Activated effector memory CD4-positive, alpha-beta T cell treated with anti-CD3 and anti-CD28 coated beads, Interleukin-2, amount 50 U/mL, for 16 hours (primary cell): ENCODE measurements at regions not wholly inside any gene's neighbourhood (a gene's known extent, or its start where the extent isn't known, plus 50 kb on each side); places are given as distances from the start of the nearest gene placed in this dataset.
"Not testable (repeated sequence)": the region's sequence is repeated elsewhere in the genome, so short reads cannot be mapped to it uniquely, and the experiment has no call there.

Source experiments
- DNase-seq: peaks from one replicate; pipeline ENCODE4 v3.0.0-alpha.2; 2020

DNA sequence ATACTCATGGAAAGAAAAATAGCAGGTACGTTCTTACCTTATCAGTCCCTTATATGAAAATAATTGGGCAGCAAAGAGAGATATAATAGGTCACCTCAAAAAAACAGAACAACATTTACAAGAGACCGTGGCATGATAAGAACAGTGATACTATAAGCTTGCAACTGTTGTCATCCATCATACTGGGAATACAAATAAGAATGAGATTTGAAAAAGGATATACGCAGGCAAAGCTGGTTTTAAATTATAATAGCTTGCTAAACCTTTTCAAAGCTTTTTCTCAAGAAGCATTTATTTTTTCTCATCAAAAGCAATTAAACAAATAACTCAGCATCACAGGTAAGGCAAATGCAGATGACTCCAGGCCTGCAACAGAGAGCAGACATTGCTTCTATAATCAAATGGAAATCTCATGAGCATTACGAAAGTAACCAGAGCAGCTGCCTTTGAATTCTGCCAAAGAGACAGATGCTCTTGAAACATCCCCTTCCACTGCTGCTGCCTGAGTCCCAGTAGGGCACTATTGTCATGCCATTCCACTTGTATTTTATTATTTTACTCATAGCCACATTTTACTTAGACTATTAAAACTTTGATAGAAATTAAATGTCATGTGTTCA, 620.6 kb upstream of the GNPDA2 start:
- no peak for DNase-seq

DNA sequence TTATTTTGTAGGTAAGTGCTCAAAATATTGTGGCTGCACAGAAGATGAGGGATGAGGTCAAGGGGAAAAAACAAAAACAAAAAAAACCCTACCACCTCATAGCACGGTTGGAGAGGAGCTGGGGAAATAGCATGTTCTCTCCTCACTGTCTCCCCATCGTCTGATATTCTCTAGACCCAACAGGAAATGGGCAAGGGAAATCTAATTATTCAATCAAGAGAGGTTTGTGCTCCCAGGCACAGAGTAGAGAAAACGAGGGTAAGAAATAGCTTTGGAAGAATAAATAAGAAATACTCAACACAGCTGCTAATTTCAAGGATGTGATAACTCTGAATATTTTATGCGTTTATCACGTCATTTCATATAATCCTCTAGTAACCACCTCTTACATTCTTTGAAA, 619.2 kb upstream of the GNPDA2 start:
- DNase-seq: no peak

- no peak for DNase-seq
These were observed 605.4 kb upstream of the GNPDA2 start for GRCh38 chr4:45331802-45332201.

- no peak for DNase-seq
These were observed 601.2 kb upstream of the GNPDA2 start for GRCh38 chr4:45327544-45327943.

GRCh38 chr4:45324455-45325417, 598.4 kb upstream of the GNPDA2 start:
- DNase-seq: no peak

DNA sequence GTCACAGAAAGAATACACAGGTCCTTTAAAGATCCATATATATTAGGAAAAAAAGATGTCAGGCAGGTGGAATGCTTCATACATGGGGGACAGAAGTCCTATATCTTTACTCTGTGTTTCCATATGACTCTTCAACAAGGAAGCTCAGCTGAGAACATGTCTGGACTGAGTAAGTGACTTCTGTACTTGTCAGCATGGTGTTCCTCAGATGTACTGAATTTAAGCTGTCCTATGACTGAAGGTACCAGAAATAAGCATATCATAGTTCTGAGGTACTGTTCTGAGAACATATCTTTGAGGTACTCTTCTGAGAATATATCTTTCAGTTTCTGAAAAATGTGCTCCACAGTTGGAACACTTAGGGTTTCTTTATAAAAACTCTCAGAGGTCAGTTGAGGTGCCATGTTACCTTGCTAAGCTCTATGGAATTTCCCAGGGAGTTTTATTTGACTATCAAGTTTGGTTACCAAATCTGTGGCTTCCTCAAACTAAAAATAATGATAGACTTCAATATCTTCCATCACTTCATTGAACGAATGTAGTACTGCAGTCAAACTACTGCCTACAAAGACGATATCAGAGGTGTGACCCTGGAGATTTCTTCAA, 597.2 kb upstream of the GNPDA2 start:
- DNase-seq: no peak

GRCh38 chr4:45317739-45318138, 591.4 kb upstream of the GNPDA2 start:
- no peak for DNase-seq

GRCh38 chr4:45317276-45317675, 590.9 kb upstream of the GNPDA2 start:
- no peak for DNase-seq

DNA sequence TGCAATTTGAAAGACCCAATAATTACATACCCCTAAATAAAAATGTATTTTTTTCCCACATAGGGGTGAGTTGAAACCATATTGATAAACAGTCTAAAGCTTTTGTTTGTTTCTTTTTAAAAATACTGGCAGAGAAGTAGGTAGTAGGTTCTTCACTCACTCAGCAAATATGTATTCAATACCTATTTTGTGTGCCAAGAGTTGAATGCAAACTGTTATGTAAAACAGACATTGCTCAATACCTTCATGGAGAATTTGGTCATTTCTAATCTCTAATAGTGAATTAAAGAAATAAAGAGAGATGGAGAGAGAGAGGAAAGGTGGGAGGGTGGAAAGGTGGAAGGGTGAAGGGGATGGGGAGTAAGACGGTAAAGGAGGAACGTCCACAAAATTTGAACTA, 589.9 kb upstream of the GNPDA2 start:
- DNase-seq: no peak

DNA sequence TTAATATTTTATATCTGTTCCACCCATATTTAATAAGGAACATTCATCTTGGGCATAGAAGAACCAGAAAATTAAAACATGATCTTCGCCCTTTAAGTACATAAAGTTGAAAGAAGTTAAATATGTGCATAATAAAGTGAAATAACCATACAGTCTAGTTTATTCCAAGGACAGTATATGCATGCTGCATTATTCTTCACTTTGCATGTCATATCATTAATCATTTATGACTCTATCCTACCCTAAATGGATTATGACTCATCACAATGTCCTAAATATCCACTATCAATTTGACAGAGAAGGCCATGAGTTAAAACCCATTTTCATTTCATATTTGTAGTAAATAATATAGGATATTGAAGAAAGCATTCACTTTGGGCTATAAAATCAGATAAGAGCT, 576.5 kb upstream of the GNPDA2 start:
- DNase-seq: no peak

DNA sequence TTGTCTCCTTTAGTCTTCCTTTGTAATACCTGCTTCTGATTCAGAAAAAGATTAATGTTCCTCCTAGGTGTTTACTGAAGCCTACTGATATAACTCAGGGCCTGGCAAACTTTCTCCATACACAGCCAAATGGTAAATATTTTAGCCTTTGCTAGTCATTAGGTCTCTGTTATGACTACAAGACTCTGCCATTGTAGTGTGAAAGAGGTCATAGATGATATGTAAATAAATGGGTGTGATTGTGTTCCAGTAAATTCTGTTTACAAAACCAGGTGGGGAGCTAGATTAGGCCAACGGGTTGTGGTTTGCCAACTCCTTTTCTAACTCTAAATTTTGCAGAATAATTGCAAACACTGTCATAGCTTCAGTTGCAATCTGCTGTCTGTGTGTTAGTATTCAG, 568.1 kb upstream of the GNPDA2 start:
- DNase-seq: no peak

GRCh38 chr4:45293335-45293734, 567.0 kb upstream of the GNPDA2 start:
- no peak for DNase-seq

DNA sequence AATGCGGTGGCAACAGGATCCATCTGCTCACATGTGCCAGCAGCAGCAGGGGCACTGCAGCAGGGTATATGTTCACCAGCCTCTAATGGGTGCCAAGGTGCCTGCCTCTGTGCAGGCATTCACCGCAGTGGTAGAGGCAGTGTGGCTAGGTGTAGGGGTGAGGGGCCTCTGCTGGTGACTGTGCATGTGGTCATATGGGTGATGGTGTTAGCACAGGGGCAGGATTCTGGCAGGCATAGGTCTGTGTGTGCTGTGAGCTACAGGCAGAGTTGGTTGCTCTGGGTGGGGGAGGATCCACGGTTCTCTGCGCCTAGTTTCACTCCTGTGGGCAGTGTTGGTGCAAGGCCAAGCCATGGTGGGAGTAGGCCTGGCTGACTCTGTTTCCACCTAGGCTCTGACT, 566.5 kb upstream of the GNPDA2 start:
- DNase-seq: no peak

DNA sequence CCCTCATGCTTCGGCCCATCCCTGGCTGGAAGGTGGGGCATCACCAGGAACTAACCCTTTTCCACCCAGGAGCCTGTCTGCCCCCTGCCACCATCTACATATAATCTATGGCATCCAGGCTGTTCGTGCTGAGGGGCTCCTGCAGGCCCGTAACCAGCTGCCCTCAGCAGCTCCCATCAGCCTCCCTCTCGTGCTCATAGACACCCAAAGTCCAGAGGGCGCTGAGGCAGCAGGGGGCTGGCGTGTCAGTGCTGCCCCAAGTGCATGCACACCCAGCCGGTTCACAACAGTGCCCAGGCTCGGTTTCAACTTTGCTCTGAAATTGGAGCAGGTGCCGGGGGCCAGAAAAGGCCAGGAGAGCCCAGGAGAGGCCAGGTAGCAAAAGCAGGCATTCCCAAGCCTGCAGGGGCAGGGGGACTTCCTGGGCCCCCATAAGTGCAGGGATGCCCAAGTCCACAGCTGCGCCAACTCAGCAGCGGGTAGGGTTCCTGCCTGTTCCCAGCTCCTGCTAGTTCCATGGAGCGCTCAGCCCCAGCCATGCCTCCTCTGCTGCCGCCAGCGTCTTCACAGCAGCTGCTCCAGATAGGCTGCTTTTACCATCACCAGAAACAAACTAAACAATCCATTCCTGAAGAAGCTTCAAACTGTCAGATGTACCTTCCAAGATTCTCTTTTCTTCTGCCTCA, 558.2 kb upstream of the GNPDA2 start:
- no peak for DNase-seq

- no peak for DNase-seq
These were observed 557.0 kb upstream of the GNPDA2 start for GRCh38 chr4:45283352-45283751.

DNA sequence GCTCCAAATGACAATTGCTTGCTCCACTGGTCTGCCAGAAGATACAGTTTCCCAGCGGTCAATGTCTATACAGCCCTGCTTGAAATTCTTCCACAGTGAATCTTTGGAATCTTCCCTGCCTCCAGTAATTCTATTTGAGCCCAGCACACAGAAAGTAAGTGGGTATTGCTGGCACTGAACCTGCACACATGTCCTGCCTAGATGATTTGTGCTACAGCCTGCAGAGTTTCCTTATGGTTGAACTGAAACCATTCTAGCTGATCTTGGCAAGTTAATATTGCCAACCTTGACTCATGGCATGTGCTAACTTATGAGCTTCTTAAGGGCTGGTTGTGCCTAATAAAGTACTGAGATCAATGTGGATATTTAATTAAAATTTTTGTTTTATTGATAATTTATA, 553.8 kb upstream of the GNPDA2 start:
- DNase-seq: no peak

- no peak for DNase-seq
These were observed 549.5 kb upstream of the GNPDA2 start for GRCh38 chr4:45275862-45276261.

DNA sequence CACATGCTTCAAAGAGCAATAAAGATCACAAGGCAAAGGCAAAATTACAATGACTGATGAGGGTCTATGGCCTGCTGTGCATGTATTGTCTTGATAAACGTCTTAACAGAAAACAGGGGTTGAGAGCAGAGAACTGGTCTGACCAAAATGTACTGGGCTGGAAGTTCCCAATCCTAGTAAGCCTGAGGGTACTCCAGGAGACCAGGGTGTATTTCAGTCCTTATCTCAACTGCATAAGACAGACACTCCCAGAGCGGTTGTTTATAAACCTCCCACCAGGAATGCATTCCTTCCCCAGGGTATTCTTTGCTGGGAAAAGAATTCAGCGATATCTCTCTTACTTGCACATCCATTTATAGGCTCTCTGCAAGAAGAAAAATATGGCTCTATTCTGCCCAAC, 521.8 kb upstream of the GNPDA2 start:
- DNase-seq: not testable (repeated sequence)

DNA sequence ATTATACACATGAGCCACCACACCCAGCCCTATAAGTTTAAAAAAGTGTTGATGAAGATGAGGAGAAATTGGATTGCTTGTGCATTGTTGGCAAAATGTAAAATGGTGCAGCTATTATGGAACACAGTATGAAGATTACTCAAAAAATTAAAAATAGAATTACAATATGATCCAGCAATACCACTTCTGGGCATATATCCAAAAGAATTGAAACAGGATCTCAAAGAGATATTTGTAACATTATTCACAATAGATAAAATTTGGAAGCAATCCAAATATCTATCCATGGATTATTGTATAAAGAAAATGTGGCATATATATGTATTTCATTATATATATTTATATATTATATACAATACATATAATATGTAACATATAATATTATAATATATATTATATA, 515.6 kb upstream of the GNPDA2 start:
- no peak for DNase-seq

- no peak for DNase-seq
These were observed 502.9 kb upstream of the GNPDA2 start for GRCh38 chr4:45229206-45229605.

DNA sequence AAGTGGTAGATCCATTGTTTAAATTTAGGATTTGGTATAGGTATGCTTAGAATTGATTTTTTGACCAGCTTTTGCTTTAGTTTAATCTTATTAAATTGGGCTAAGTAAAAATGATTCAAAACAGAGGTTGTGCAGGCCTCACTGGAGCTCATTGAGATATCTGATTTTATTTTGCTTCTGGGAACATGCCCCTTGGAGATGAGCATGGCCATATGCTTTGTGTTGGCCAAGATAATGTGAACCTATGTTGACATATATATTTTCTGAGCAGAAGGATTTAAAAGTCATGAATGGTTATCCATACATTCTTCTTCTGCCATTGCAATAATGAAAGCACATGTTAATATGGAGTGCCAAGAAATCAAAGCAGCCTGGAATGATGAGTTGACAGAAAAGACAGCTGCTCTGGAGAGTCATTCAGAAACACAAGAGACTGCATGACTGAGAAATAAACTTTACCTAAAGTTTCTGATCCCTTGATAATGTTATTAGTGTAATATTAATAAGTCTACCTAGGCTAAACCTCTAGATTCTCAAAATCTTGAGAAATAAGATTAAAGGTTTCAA, 489.7 kb upstream of the GNPDA2 start:
- no peak for DNase-seq

DNA sequence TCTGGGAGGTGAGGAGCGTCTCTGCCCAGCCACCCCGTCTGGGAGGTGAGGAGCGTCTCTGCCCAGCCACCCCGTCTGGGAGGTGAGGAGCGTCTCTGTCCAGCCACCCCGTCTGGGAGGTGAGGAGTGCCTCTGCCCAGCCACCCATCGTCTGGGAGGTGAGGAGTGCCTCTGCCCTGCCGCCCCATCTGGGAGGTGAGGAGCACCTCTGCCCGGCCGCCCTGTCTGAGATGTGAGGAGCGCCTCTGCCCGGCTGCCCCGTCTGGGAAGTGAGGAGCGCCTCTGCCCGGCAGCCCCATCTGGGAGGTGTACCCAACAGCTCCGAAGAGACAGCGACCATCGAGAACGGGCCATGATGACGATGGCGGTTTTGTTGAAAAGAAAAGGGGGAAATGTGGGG, 482.1 kb upstream of the GNPDA2 start:
- not testable (repeated sequence) for DNase-seq

- DNase-seq: peak; percentile 51
These were observed 481.5 kb upstream of the GNPDA2 start for GRCh38 chr4:45207864-45208331.
